NT2/D1 (cell line): ENCODE measurements at regions not wholly inside any gene's neighbourhood (a gene's known extent, or its start where the extent isn't known, plus 50 kb on each side); places are given as distances from the start of the nearest gene placed in this dataset.

Experiments
- DNase-seq: peaks from one replicate; pipeline ENCODE4 v3.0.0-alpha.2; 2011; ENCODE audit warnings: low read depth, low spot score
- H3K27me3 ChIP-seq: 2 replicates; pipeline ENCODE4 v1.6.0; 2011; ENCODE audit warnings: mild to moderate bottlenecking; ENCODE audit not compliant: insufficient read length, insufficient read depth
- H3K36me3 ChIP-seq: 2 replicates; pipeline ENCODE4 v1.6.1; 2011; ENCODE audit warnings: mild to moderate bottlenecking, low read length, mixed read lengths; ENCODE audit not compliant: insufficient read depth, insufficient read length
- H3K4me1 ChIP-seq: 2 replicates; pipeline ENCODE4 v1.5.1; 2011; ENCODE audit not compliant: insufficient read depth, insufficient read length
- H3K4me3 ChIP-seq: 2 replicates; pipeline ENCODE4 v1.5.1; 2011; ENCODE audit warnings: low read depth; ENCODE audit not compliant: insufficient read length
- H3K9ac ChIP-seq: 2 replicates; pipeline ENCODE4 v1.6.0; 2011; ENCODE audit warnings: low read depth; ENCODE audit not compliant: insufficient read length
- H3K9me3 ChIP-seq: 2 replicates; pipeline ENCODE4 v1.5.1; 2011; ENCODE audit warnings: mild to moderate bottlenecking, low read length; ENCODE audit not compliant: insufficient read depth
- SUZ12 ChIP-seq: IDR thresholded peaks from 2 replicates; pipeline ENCODE4 v1.6.1; 2011; ENCODE audit not compliant: insufficient read length, insufficient read depth; ENCODE audit errors: extremely low read depth
- YY1 ChIP-seq: IDR thresholded peaks from 2 replicates; pipeline ENCODE4 v1.6.1; 2011; ENCODE audit not compliant: insufficient read length, insufficient read depth
- ZNF274 ChIP-seq: IDR thresholded peaks from 2 replicates; pipeline ENCODE4 v1.6.1; 2011; ENCODE audit warnings: mild to moderate bottlenecking, low read depth, low read length

GRCh38 chr2:195505701-195506100 is 151.3 kb upstream of the SLC39A10 start:
- H3K4me1 ChIP-seq: no peaks in the 10 kb centered on the region
- no peaks in the 10 kb centered on the region for H3K27me3 ChIP-seq
- TF ChIP-seq ZNF274 (no peak), YY1 (no peak), SUZ12 (no peak)
- peaks cover 17% of the 10 kb centered on the region for H3K9me3 ChIP-seq
- no peaks in the 10 kb centered on the region for H3K36me3 ChIP-seq
- H3K4me3 ChIP-seq: no peak overlapping the region
- no peak for DNase-seq
- H3K9ac ChIP-seq: no peak overlapping the region

GRCh38 chr2:195503208-195503607 is 153.8 kb upstream of the SLC39A10 start:
- Histone ChIP-seq H3K9ac (no peak overlapping the region), H3K4me3 (no peak overlapping the region), H3K4me1 (no peaks in the 10 kb centered on the region), H3K27me3 (no peaks in the 10 kb centered on the region), H3K36me3 (no peaks in the 10 kb centered on the region), H3K9me3 (peaks cover 14% of the 10 kb centered on the region)
- no peak for DNase-seq
- TF ChIP-seq SUZ12 (no peak), YY1 (no peak), ZNF274 (no peak)

GRCh38 chr2:195501746-195502145 is 155.3 kb upstream of the SLC39A10 start:
- TF ChIP-seq ZNF274 (no peak), YY1 (no peak), SUZ12 (no peak)
- H3K9ac ChIP-seq: no peak overlapping the region
- no peaks in the 10 kb centered on the region for H3K27me3 ChIP-seq
- no peak overlapping the region for H3K4me3 ChIP-seq
- peaks cover under 1% of the 10 kb centered on the region; the same call in 1 of the 2 replicates for H3K9me3 ChIP-seq
- no peaks in the 10 kb centered on the region for H3K36me3 ChIP-seq
- H3K4me1 ChIP-seq: no peaks in the 10 kb centered on the region
- DNase-seq: no peak

GRCh38 chr2:195500879-195501278 is 156.1 kb upstream of the SLC39A10 start:
- TF ChIP-seq SUZ12 (no peak), YY1 (no peak), ZNF274 (no peak)
- no peak overlapping the region for H3K9ac ChIP-seq
- H3K4me3 ChIP-seq: no peak overlapping the region
- H3K36me3 ChIP-seq: no peaks in the 10 kb centered on the region
- no peaks in the 10 kb centered on the region for H3K9me3 ChIP-seq
- H3K27me3 ChIP-seq: no peaks in the 10 kb centered on the region
- no peaks in the 10 kb centered on the region for H3K4me1 ChIP-seq
- DNase-seq: no peak

DNA sequence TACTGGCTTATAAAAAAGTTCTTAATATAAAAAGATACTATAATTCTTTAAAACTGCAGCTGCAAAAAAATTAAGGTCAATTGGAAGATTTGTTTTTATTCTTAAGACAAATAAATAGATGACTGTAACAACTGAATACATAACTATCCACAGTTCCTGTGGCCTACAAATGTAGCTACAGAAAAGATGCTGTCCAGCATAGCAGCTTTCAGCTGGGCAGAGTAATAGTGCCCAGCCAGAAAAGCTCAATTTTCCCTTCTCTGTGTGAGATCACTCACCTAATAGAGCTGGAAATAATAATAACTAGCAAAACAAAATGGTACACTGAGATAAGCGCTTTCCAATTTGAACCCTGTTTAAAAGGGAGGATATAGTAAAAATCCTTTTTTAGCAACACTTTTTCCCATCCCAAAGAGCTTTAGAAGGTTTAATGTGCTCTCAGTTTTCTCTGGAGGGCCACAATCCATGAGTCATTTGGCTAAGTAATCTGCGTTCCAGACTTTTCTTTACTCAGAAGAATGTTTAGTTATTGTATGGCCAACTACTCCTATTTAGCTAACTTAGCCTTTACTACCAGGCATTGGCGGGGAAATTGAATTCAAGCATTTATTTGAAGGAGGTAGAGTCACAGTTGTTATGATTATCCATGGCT is 158.1 kb upstream of the SLC39A10 start:
- TF ChIP-seq ZNF274: no peak
- TF ChIP-seq YY1: no peak
- TF ChIP-seq SUZ12: no peak

DNA sequence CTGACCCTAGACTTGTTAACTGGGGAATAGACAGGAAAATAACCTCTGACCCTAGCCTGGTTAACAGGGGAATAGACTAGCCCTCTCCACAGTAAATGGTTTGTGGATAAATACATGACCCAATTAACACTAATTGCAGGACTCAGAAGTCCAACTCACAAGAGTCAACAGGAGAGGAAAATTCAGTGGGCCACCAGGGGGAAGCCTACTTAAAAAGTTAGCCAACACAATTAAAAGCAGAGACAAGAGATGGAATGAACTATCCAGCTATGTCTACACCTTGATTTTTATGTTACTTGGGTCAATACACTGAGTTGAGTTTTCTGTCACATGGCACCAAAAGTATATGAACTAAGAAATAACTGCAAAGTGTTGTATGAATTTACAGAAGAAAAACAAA is 158.8 kb upstream of the SLC39A10 start:
- TF ChIP-seq SUZ12 (no peak), YY1 (no peak), ZNF274 (no peak)
- no peaks in the 10 kb centered on the region for H3K4me1 ChIP-seq
- no peak overlapping the region for H3K4me3 ChIP-seq
- H3K9ac ChIP-seq: no peak overlapping the region
- H3K36me3 ChIP-seq: no peaks in the 10 kb centered on the region
- H3K9me3 ChIP-seq: 0 out of 2 replicates have a peak, but pooled peaks cover 4% of the 10 kb centered on the region
- H3K27me3 ChIP-seq: no peaks in the 10 kb centered on the region
- peak; percentile 8 for DNase-seq

More for the DNA sequence above, 158.1 kb upstream of the SLC39A10 start:
- no peak for DNase-seq
- Histone ChIP-seq H3K4me1 (no peaks in the 10 kb centered on the region), H3K36me3 (no peaks in the 10 kb centered on the region), H3K9ac (no peak overlapping the region), H3K27me3 (no peaks in the 10 kb centered on the region), H3K4me3 (no peak overlapping the region), H3K9me3 (no peaks in the 10 kb centered on the region)

GRCh38 chr2:195496991-195497390 is 160.0 kb upstream of the SLC39A10 start:
- TF ChIP-seq YY1 (no peak), SUZ12 (no peak), ZNF274 (no peak)
- no peak for DNase-seq
- no peaks in the 10 kb centered on the region for H3K36me3 ChIP-seq
- no peak overlapping the region for H3K4me3 ChIP-seq
- no peaks in the 10 kb centered on the region for H3K27me3 ChIP-seq
- H3K9ac ChIP-seq: no peak overlapping the region
- H3K9me3 ChIP-seq: 0 out of 2 replicates have a peak, but pooled peaks cover 7% of the 10 kb centered on the region
- H3K4me1 ChIP-seq: no peaks in the 10 kb centered on the region

DNA sequence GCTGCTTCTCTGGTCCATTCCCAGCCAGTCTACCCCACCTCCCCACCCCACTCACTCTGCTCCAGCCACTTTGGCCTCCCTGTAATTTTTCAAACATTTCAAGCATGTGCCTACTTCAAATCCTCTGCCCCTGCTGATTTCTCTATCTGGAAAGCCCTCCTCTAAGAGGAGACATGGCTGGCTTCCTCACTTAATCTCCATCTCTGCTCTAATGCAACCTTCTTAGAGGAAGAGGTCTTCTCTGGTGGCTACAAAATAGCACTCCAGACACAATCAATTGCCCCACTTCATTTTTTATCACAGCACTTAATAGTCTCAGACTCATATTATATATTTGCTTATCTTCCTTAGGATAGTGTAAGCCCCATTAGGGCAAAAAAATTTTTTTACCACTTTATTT is 161.1 kb upstream of the SLC39A10 start:
- H3K4me1 ChIP-seq: no peaks in the 10 kb centered on the region
- no peak overlapping the region for H3K9ac ChIP-seq
- no peak overlapping the region for H3K4me3 ChIP-seq
- H3K36me3 ChIP-seq: no peaks in the 10 kb centered on the region
- no peak for DNase-seq
- TF ChIP-seq SUZ12 (no peak), ZNF274 (no peak), YY1 (no peak)
- H3K27me3 ChIP-seq: no peaks in the 10 kb centered on the region
- 0 out of 2 replicates have a peak, but pooled peaks cover 7% of the 10 kb centered on the region for H3K9me3 ChIP-seq
